ENCODE measurements at regions not wholly inside any gene's neighbourhood (a gene's known extent, or its start where the extent isn't known, plus 50 kb on each side); places are given as distances from the start of the nearest gene placed in this dataset.
"Not testable (repeated sequence)": the region's sequence is repeated elsewhere in the genome, so short reads cannot be mapped to it uniquely, and the experiment has no call there.

DNA sequence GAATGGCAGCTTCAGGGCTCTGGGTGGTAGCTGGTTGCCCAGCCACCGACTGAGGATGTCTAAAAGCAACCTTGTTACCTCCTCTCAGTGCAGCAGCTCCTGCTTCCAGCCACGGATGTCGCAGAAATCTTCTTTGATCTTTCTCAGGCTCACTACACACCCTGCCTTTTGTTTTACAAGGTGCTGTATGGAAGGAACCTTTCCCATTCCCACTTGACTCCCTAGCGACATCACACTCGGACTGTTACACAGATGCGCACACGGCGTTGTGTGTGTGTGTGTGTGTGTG, 135.8 kb upstream of the CPHXL start:
- Histone ChIP-seq H3K9me3 (ENCODE audit: insufficient read depth, low read length) (no peaks in the 10 kb centered on the region), H3K79me2 (ENCODE audit: low read length) (no peaks in the 10 kb centered on the region), H3K4me2 (ENCODE audit: low read length) (no peak overlapping the region), H3K27ac (ENCODE audit: low read length) (no peak overlapping the region), H3K9ac (ENCODE audit: low read length) (no peak overlapping the region), H4K20me1 (ENCODE audit: insufficient read depth, low read length) (no peaks in the 10 kb centered on the region), H2AFZ (ENCODE audit: low read depth, low read length) (no peak overlapping the region), H3K4me3 (ENCODE audit: low read length) (no peak overlapping the region), H3K4me1 (ENCODE audit: low read length) (no peaks in the 10 kb centered on the region), H3K36me3 (replicated peaks; ENCODE audit: low read depth, low read length) (no peaks in the 10 kb centered on the region), H3K27me3 (ENCODE audit: low read depth, low read length) (no peaks in the 10 kb centered on the region; the same call in none of the 2 replicates)
- no peak for TF ChIP-seq EZH2phosphoT487 (IDR thresholded peaks at IDR 0.05; ENCODE audit: low read depth)
- no peak for TF ChIP-seq CTCF (IDR thresholded peaks at IDR 0.05; ENCODE audit: low read depth, low read length)

- H3K79me2 ChIP-seq (ENCODE audit: low read length) = no peaks in the 10 kb centered on the region
- no peaks in the 10 kb centered on the region for H3K4me1 ChIP-seq (ENCODE audit: low read length)
- no peak for TF ChIP-seq EZH2phosphoT487 (IDR thresholded peaks at IDR 0.05; ENCODE audit: low read depth)
- TF ChIP-seq CTCF (IDR thresholded peaks at IDR 0.05; ENCODE audit: low read depth, low read length) = no peak
- H3K4me2 ChIP-seq (ENCODE audit: low read length) = no peak overlapping the region
- no peaks in the 10 kb centered on the region for H4K20me1 ChIP-seq (ENCODE audit: insufficient read depth, low read length)
- no peak overlapping the region for H3K4me3 ChIP-seq (ENCODE audit: low read length)
- no peak overlapping the region for H3K9ac ChIP-seq (ENCODE audit: low read length)
- H3K27me3 ChIP-seq (ENCODE audit: low read depth, low read length) = no peaks in the 10 kb centered on the region; the same call in 1 of the 2 replicates
- no peak overlapping the region for H2AFZ ChIP-seq (ENCODE audit: low read depth, low read length)
- no peak overlapping the region for H3K27ac ChIP-seq (ENCODE audit: low read length)
- no peaks in the 10 kb centered on the region for H3K9me3 ChIP-seq (ENCODE audit: insufficient read depth, low read length)
- H3K36me3 ChIP-seq (replicated peaks; ENCODE audit: low read depth, low read length) = no peaks in the 10 kb centered on the region
Measured at GRCh38 chr16:75864243-75864642, 138.0 kb upstream of the CPHXL start.

DNA sequence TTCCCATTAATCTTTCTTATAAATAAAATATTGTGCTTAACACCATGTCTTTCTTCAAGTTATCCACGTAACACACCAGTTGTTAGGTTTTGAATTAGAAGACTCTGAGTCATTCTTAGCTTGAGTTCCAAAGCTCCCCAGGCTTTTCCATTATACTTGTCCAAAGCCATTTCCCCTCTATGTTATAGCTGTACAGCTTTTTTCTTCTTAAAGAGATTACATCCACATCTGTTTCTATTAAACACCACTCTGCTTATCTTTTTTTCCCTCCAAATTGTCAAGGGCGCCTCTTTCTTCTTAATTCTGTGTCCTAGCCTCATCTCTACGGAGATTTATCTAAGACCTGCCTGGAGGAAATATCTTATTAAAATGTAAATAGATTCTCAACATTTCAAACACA, 139.4 kb upstream of the CPHXL start:
- TF ChIP-seq CTCF (IDR thresholded peaks at IDR 0.05; ENCODE audit: low read depth, low read length) (no peak), EZH2phosphoT487 (IDR thresholded peaks at IDR 0.05; ENCODE audit: low read depth) (no peak)
- Histone ChIP-seq H4K20me1 (ENCODE audit: insufficient read depth, low read length) (no peaks in the 10 kb centered on the region), H3K79me2 (ENCODE audit: low read length) (no peaks in the 10 kb centered on the region), H3K4me3 (ENCODE audit: low read length) (no peak overlapping the region), H2AFZ (ENCODE audit: low read depth, low read length) (no peak overlapping the region), H3K27me3 (ENCODE audit: low read depth, low read length) (no peaks in the 10 kb centered on the region; the same call in 1 of the 2 replicates), H3K4me1 (ENCODE audit: low read length) (no peaks in the 10 kb centered on the region), H3K4me2 (ENCODE audit: low read length) (no peak overlapping the region), H3K36me3 (replicated peaks; ENCODE audit: low read depth, low read length) (no peaks in the 10 kb centered on the region), H3K27ac (ENCODE audit: low read length) (no peak overlapping the region), H3K9ac (ENCODE audit: low read length) (no peak overlapping the region), H3K9me3 (ENCODE audit: insufficient read depth, low read length) (no peaks in the 10 kb centered on the region)

- no peak overlapping the region for H3K4me3 ChIP-seq (ENCODE audit: low read length)
- no peaks in the 10 kb centered on the region for H3K79me2 ChIP-seq (ENCODE audit: low read length)
- H4K20me1 ChIP-seq (ENCODE audit: insufficient read depth, low read length) = no peaks in the 10 kb centered on the region
- no peak overlapping the region for H3K4me2 ChIP-seq (ENCODE audit: low read length)
- TF ChIP-seq CTCF (IDR thresholded peaks at IDR 0.05; ENCODE audit: low read depth, low read length) (no peak), EZH2phosphoT487 (IDR thresholded peaks at IDR 0.05; ENCODE audit: low read depth) (no peak)
- H3K36me3 ChIP-seq (replicated peaks; ENCODE audit: low read depth, low read length) = no peaks in the 10 kb centered on the region
- no peaks in the 10 kb centered on the region for H3K27me3 ChIP-seq (ENCODE audit: low read depth, low read length)
- H3K9me3 ChIP-seq (ENCODE audit: insufficient read depth, low read length) = no peaks in the 10 kb centered on the region
- H2AFZ ChIP-seq (ENCODE audit: low read depth, low read length) = no peak overlapping the region
- no peaks in the 10 kb centered on the region for H3K4me1 ChIP-seq (ENCODE audit: low read length)
- H3K9ac ChIP-seq (ENCODE audit: low read length) = no peak overlapping the region
- H3K27ac ChIP-seq (ENCODE audit: low read length) = no peak overlapping the region
Measured at GRCh38 chr16:75868636-75869632, 142.6 kb upstream of the CPHXL start.

DNA sequence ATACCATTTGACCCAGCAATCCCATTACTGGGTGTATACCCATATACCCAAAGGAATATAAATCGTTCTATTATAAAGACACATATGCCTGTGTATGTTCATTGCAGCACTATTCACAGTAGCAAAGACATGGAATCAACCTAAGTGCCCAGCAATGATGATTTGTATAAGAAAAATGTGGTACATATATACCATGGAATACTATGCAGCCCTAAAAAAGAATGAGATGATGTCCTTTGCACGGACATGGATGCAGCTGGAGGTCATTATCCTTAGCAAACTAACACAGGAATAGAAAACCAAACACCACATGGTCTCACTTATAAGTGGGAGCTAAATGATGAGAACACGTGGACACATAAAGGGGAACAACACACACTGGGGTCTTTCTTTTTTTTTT, 155.0 kb upstream of the CPHXL start:
- H2AFZ ChIP-seq (ENCODE audit: low read depth, low read length); H4K20me1 ChIP-seq (ENCODE audit: insufficient read depth, low read length); H3K4me1 ChIP-seq (ENCODE audit: low read length); H3K9ac ChIP-seq (ENCODE audit: low read length); H3K27ac ChIP-seq (ENCODE audit: low read length); H3K9me3 ChIP-seq (ENCODE audit: insufficient read depth, low read length); H3K36me3 ChIP-seq (replicated peaks; ENCODE audit: low read depth, low read length); H3K4me3 ChIP-seq (ENCODE audit: low read length); H3K27me3 ChIP-seq (ENCODE audit: low read depth, low read length); H3K4me2 ChIP-seq (ENCODE audit: low read length); H3K79me2 ChIP-seq (ENCODE audit: low read length): not testable (repeated sequence)

Measured in OCI-LY3 (cell line).